IMR-90 (cell line): ENCODE measurements at regions not wholly inside any gene's neighbourhood (a gene's known extent, or its start where the extent isn't known, plus 50 kb on each side); places are given as distances from the start of the nearest gene placed in this dataset.

Experiments used
- ATAC-seq: fragments of 200-7000 bp; cut with Tn5 transposase; 2 replicates; pipeline ENCODE4 v1.9.1; 2020; ENCODE audit warnings: low read depth, mild to moderate bottlenecking, moderate library complexity
- BruUV-seq: library from RNA; stranded (reverse); fragments of 400-500 nt; replicated peaks from 2 replicates; lab custom pipeline; 2021; lab: Mats Ljungman, UMichigan
- CTCF ChIA-PET: fragments of 300-600 bp; formaldehyde crosslinking; extraction: SDS; loops from one replicate; lab custom pipeline; 2021; ENCODE audit warnings: antibody characterized with exemption; lab: Yijun Ruan, JAX
- POLR2A ChIA-PET: fragments of 300-600 bp; sonication (Branson Sonifier 250); formaldehyde crosslinking; loops from one replicate; lab custom pipeline; 2022; ENCODE audit warnings: antibody characterized with exemption; ENCODE audit not compliant: unreplicated experiment; lab: Charles Lee
- DNase-seq: peaks from one replicate; pipeline ENCODE4 v3.0.0; 2013
- H2AFZ ChIP-seq: replicated peaks from 2 replicates; pipeline ENCODE3; 2013; ENCODE audit warnings: low read length, mild to moderate bottlenecking; ENCODE audit not compliant: poor library complexity
- H2AK5ac ChIP-seq: 2 replicates; pipeline ENCODE4 v1.6.1; 2013; ENCODE audit warnings: low read depth, low read length, inconsistent platforms
- H2AK9ac ChIP-seq: replicated peaks from 2 replicates; pipeline ENCODE3; 2013; ENCODE audit warnings: mild to moderate bottlenecking, low read depth, low read length, moderate library complexity; ENCODE audit not compliant: poor library complexity
- H2BK120ac ChIP-seq: 2 replicates; pipeline ENCODE4 v1.6.1; 2013; ENCODE audit warnings: low read depth, low read length, inconsistent platforms
- H2BK15ac ChIP-seq: 3 replicates; pipeline ENCODE4 v1.6.1; 2013; ENCODE audit warnings: low read depth, low read length, inconsistent platforms
- H2BK20ac ChIP-seq: 2 replicates; pipeline ENCODE4 v1.6.1; 2013; ENCODE audit warnings: low read depth, mild to moderate bottlenecking, inconsistent platforms, low read length, moderate library complexity
- H2BK5ac ChIP-seq: 2 replicates; pipeline ENCODE4 v1.6.1; 2013; ENCODE audit warnings: mild to moderate bottlenecking, low read depth, low read length, inconsistent platforms; ENCODE audit not compliant: poor library complexity, severe bottlenecking
- H3K14ac ChIP-seq: replicated peaks from 2 replicates; pipeline ENCODE4 v1.6.1; 2013; ENCODE audit warnings: low read depth, low read length, inconsistent platforms
- H3K18ac ChIP-seq: 2 replicates; pipeline ENCODE4 v1.6.1; 2013; ENCODE audit warnings: low read depth, low read length, control low read depth
- H3K23ac ChIP-seq: 2 replicates; pipeline ENCODE4 v1.6.1; 2013; ENCODE audit warnings: low read depth, low read length, inconsistent platforms
- H3K27ac ChIP-seq: 2 replicates; pipeline ENCODE4 v1.5.1; 2013; ENCODE audit warnings: mild to moderate bottlenecking, control low read depth, low read length; ENCODE audit not compliant: insufficient read depth
- H3K27me3 ChIP-seq: 2 replicates; pipeline ENCODE4 v1.6.1; 2013; ENCODE audit warnings: low read length; ENCODE audit not compliant: control insufficient read depth, insufficient read depth
- H3K36me3 ChIP-seq: 2 replicates; pipeline ENCODE4 v1.6.1; 2013; ENCODE audit warnings: low read length, mixed read lengths; ENCODE audit not compliant: control insufficient read depth, insufficient read depth
- H3K4ac ChIP-seq: 2 replicates; pipeline ENCODE4 v1.6.1; 2013; ENCODE audit warnings: low read depth, low read length, inconsistent platforms
- H3K4me1 ChIP-seq: 2 replicates; pipeline ENCODE4 v1.6.1; 2013; ENCODE audit warnings: low read length, mixed read lengths; ENCODE audit not compliant: control insufficient read depth, insufficient read depth
- H3K4me2 ChIP-seq: 2 replicates; pipeline ENCODE4 v1.6.1; 2013; ENCODE audit warnings: low read depth, mild to moderate bottlenecking, control low read depth, low read length, moderate library complexity
- H3K4me3 ChIP-seq: 2 replicates; pipeline ENCODE4 v1.5.1; 2013; ENCODE audit warnings: low read depth, mild to moderate bottlenecking, control low read depth, low read length, moderate library complexity; ENCODE audit not compliant: insufficient read depth
- H3K56ac ChIP-seq: 2 replicates; pipeline ENCODE4 v1.6.1; 2013; ENCODE audit warnings: low read length, inconsistent platforms; ENCODE audit not compliant: insufficient read depth; ENCODE audit errors: extremely low read depth
- H3K79me1 ChIP-seq, 2 experiments: 2 replicates each; pipeline ENCODE4 v1.6.1; 2013; ENCODE audit warnings: low read length in 2 of 2, inconsistent platforms in 1 of 2, low read depth in 1 of 2
- H3K9ac ChIP-seq: 2 replicates; pipeline ENCODE4 v1.6.1; 2013; ENCODE audit warnings: low read depth, low read length, control low read depth
- H3K9me1 ChIP-seq: 2 replicates; pipeline ENCODE4 v1.6.1; 2013; ENCODE audit warnings: low read length, inconsistent platforms; ENCODE audit not compliant: insufficient read depth
- H3K9me3 ChIP-seq: 2 replicates; pipeline ENCODE4 v1.6.1; 2013; ENCODE audit warnings: low read length; ENCODE audit not compliant: control insufficient read depth, insufficient read depth
- H4K20me1 ChIP-seq: 2 replicates; pipeline ENCODE4 v1.6.1; 2013; ENCODE audit warnings: low read length, inconsistent platforms; ENCODE audit not compliant: insufficient read depth
- H4K5ac ChIP-seq: 2 replicates; pipeline ENCODE4 v1.6.1; 2013; ENCODE audit warnings: mild to moderate bottlenecking, low read depth, low read length, control low read depth
- H4K8ac ChIP-seq, 2 experiments: 2 replicates each; pipeline ENCODE4 v1.6.1; 2013; ENCODE audit warnings: low read depth in 2 of 2, low read length in 2 of 2, control low read depth in 1 of 2, inconsistent platforms in 1 of 2
- H4K91ac ChIP-seq: 2 replicates; pipeline ENCODE4 v1.6.1; 2013; ENCODE audit warnings: low read depth, low read length, inconsistent platforms; ENCODE audit not compliant: insufficient read depth
- BHLHE40 ChIP-seq: fragments of 150-350 bp; IDR thresholded peaks from 2 replicates; pipeline ENCODE4 v1.6.1; 2016; ENCODE audit warnings: mild to moderate bottlenecking, low read depth, low read length
- CEBPB ChIP-seq: IDR thresholded peaks from 2 replicates; pipeline ENCODE4 v1.6.1; 2012; ENCODE audit warnings: low read depth, low read length, improper control_type of control experiment
- CHD1 ChIP-seq: IDR thresholded peaks from 2 replicates; pipeline ENCODE4 v1.6.1; 2012; ENCODE audit warnings: low read depth, low read length, improper control_type of control experiment
- FOS ChIP-seq: fragments of 150-350 bp; IDR thresholded peaks from 2 replicates; pipeline ENCODE4 v1.6.1; 2016; ENCODE audit warnings: low read depth, low read length
- MAFK ChIP-seq: IDR thresholded peaks from 2 replicates; pipeline ENCODE4 v1.6.1; 2012; ENCODE audit warnings: low read depth, low read length, improper control_type of control experiment
- RAD21 ChIP-seq: IDR thresholded peaks from 2 replicates; pipeline ENCODE4 v1.6.1; 2012; ENCODE audit warnings: low read length, improper control_type of control experiment
- RFX5 ChIP-seq: IDR thresholded peaks from 2 replicates; pipeline ENCODE4 v1.8.0; 2012; ENCODE audit warnings: low read depth, mild to moderate bottlenecking, low read length, moderate library complexity
- USF2 ChIP-seq: fragments of 150-350 bp; IDR thresholded peaks from 2 replicates; pipeline ENCODE4 v1.6.1; 2017; ENCODE audit warnings: mild to moderate bottlenecking, antibody characterized with exemption, low read length, low read depth
- WGBS, 2 experiments: methylation state at CpG; one replicate each; pipeline versions ENCODE4 v1.1.5 to v1.1.7; 2013; ENCODE audit warnings: missing lambda C conversion rate in 2 of 2; ENCODE audit not compliant: insufficient read length in 1 of 2; ENCODE audit errors: extremely low coverage in 2 of 2; 5-methylcytosine and 5-hydroxymethylcytosine counted together
- dilution Hi-C: fragments of 300-500 bp; cut with HindIII; formaldehyde crosslinking; loops from one replicate; pipeline ENCODE4 v1.14.3; 2018; ENCODE audit warnings: low sequenced_read_pairs; ENCODE audit not compliant: unreplicated experiment
- in situ Hi-C: fragments of 300-500 bp; cut with MboI; formaldehyde crosslinking; loops from 3 replicates; pipeline ENCODE4 v1.14.3; 2019; ENCODE audit warnings: low sequenced_read_pairs, inconsistent platforms, mixed read lengths
- intact Hi-C: fragments of 100-400 bp; cut with micrococcal nuclease; formaldehyde crosslinking; loops from 2 replicates; pipeline ENCODE4 v1.10.0; 2022

GRCh38 chr15:96108405-96108804, 222.1 kb upstream of the NR2F2 start:
- Histone ChIP-seq H2AFZ (no peak overlapping the region), H3K18ac (no peak overlapping the region), H2BK120ac (peak overlapping the region; percentile 40; the same call in 1 of the 2 replicates), H3K27ac (no peak overlapping the region), H3K56ac (no peak overlapping the region), H3K79me1 (no peaks in the 10 kb centered on the region), H4K5ac (no peak overlapping the region), H2BK5ac (no peak overlapping the region), H3K14ac (no peak overlapping the region; the same call in 1 of the 2 replicates), H3K9me1 (peaks cover 3% of the 10 kb centered on the region; the same call in 1 of the 2 replicates), H4K20me1 (no peaks in the 10 kb centered on the region), H3K4me1 (no peaks in the 10 kb centered on the region; the same call in 1 of the 2 replicates), H4K8ac (no peak overlapping the region), H3K36me3 (no peaks in the 10 kb centered on the region), H3K4ac (0 out of 2 replicates have a peak overlapping the region, but pooled peaks have one; percentile 13), H3K4me3 (no peak overlapping the region), H3K9ac (no peak overlapping the region), H2AK5ac (peak overlapping the region; percentile 43; the same call in 1 of the 2 replicates), H2AK9ac (no peak overlapping the region), H3K4me2 (no peak overlapping the region), H3K23ac (no peak overlapping the region), H4K91ac (no peak overlapping the region), H3K27me3 (no peaks in the 10 kb centered on the region), H2BK20ac (no peak overlapping the region), H2BK15ac (no peak overlapping the region), H3K9me3 (no peaks in the 10 kb centered on the region)
- in situ Hi-C loops (no loop called here), dilution Hi-C loops (no loop called here), intact Hi-C loops (no loop called here)
- BruUV-seq, result no TSS peak
- no peak for DNase-seq
- ATAC-seq, result no peak
- no peak for TF ChIP-seq RFX5
- TF ChIP-seq RAD21, result no peak
- no peak for TF ChIP-seq BHLHE40
- TF ChIP-seq CEBPB, result no peak
- TF ChIP-seq USF2, result no peak
- no peak for TF ChIP-seq MAFK
- no peak for TF ChIP-seq FOS
- no peak for TF ChIP-seq CHD1
- ChIA-PET CTCF (no interaction called here), POLR2A (interaction anchor here (0.6 kb wide), 1 partner anchor 139 kb away, joined by 5 read pairs; no protein-coding TSS in a partner anchor)
- WGBS, 2 experiments, result no CpG with 5 or more reads among the region's 5 CpGs
